ENCODE measurements at regions not wholly inside any gene's neighbourhood (a gene's known extent, or its start where the extent isn't known, plus 50 kb on each side); places are given as distances from the start of the nearest gene placed in this dataset.

GRCh38 chr22:48402591-48403031 lies 1425.1 kb downstream of the BRD1 start:
- TF ChIP-seq CTCF (IDR thresholded peaks at IDR 0.05 in 2 of 3, conservative IDR thresholded peaks at IDR 0.05 in 1 of 3; ENCODE audit: borderline replicate concordance in 1 of 3, insufficient read depth in 1 of 3, low read depth in 2 of 3, low read length in 2 of 3) = no peak
- no peak for TF ChIP-seq YY1 (IDR thresholded peaks at IDR 0.05; ENCODE audit: extremely low read depth, insufficient replicate concordance, low read depth, low read length)
- TF ChIP-seq POLR2A (IDR thresholded peaks at IDR 0.05; ENCODE audit: borderline replicate concordance, extremely low read depth, insufficient read depth, insufficient read length) = no peak
- TF ChIP-seq SP1 (IDR thresholded peaks at IDR 0.05; ENCODE audit: low read depth) = no peak
- no peak for TF ChIP-seq REST (IDR thresholded peaks at IDR 0.05; ENCODE audit: low read depth)
- no peak for TF ChIP-seq ZBTB33 (IDR thresholded peaks at IDR 0.05; ENCODE audit: extremely low read depth, insufficient replicate concordance, low read length)
- no peak for TF ChIP-seq EZH2phosphoT487 (IDR thresholded peaks at IDR 0.05; ENCODE audit: borderline replicate concordance)
- TF ChIP-seq TCF7L2 (IDR thresholded peaks at IDR 0.05; ENCODE audit: borderline replicate concordance, extremely low read depth, insufficient read depth, insufficient read length) = no peak
- TF ChIP-seq POLR2AphosphoS5 (IDR thresholded peaks at IDR 0.05; ENCODE audit: low read depth, low read length) = no peak
